ENCODE measurements at regions not wholly inside any gene's neighbourhood (a gene's known extent, or its start where the extent isn't known, plus 50 kb on each side); places are given as distances from the start of the nearest gene placed in this dataset.

- intact Hi-C loops (cut with micrococcal nuclease; ENCODE audit: unreplicated experiment) = no loop called here
- Mint-ChIP-seq H3K4me3 (ENCODE audit: unreplicated experiment) (no peak overlapping the region), H3K27ac (ENCODE audit: unreplicated experiment) (no peak overlapping the region), H3K36me3 (ENCODE audit: insufficient read depth, unreplicated experiment) (no peaks in the 10 kb centered on the region), H3K4me1 (ENCODE audit: low read depth, unreplicated experiment) (peaks cover 6% of the 10 kb centered on the region), H3K9me3 (ENCODE audit: unreplicated experiment) (no peaks in the 10 kb centered on the region), H3K27me3 (ENCODE audit: insufficient read depth, unreplicated experiment) (no peaks in the 10 kb centered on the region)
- TF ChIP-seq CTCF (IDR thresholded peaks at IDR 0.05; ENCODE audit: insufficient read depth in 1 of 2, low read depth in 1 of 2, low read length in 1 of 2, severe bottlenecking in 1 of 2, unreplicated experiment in 1 of 2) = no peak
- 0 out of 2 replicates have a peak, but pooled peaks cover 6% of the 10 kb centered on the region for H3K9me3 ChIP-seq
- BruUV-seq (replicated peaks) = no TSS peak
- H3K27me3 ChIP-seq (replicated peaks; ENCODE audit: control insufficient read depth, insufficient read depth, low read length) = no peaks in the 10 kb centered on the region
- H3K36me3 ChIP-seq (ENCODE audit: control insufficient read depth, insufficient read depth, low read length) = no peaks in the 10 kb centered on the region
- POLR2A ChIA-PET = no interaction called here
- no peaks in the 10 kb centered on the region for H3K4me1 ChIP-seq
- H3K4me3 ChIP-seq (ENCODE audit: low read depth, low read length) = no peak overlapping the region
- CTCF ChIA-PET = no interaction called here
- DNase-seq = no peak
Measured at GRCh38 chr3:126277629-126278378, 79.4 kb downstream of the KLF15 start.

DNA sequence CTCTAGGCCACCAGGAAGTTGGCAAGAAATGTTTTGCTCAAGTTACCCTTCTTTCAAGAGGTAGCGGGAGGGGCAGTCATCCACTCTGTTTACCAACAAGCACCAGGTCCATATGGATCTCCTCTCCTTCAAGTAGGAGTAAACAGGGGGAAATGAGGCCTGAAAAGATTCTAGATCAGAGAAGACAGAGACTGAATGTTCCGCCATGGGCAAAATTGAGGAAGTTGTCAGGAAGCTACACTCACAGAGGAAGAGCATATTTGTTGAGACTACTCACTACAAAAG, 81.6 kb downstream of the KLF15 start:
- no TSS peak for BruUV-seq (replicated peaks)
- H3K4me3 Mint-ChIP-seq (ENCODE audit: unreplicated experiment) = no peak overlapping the region
- DNase-seq = no peak
- intact Hi-C loops (cut with micrococcal nuclease; ENCODE audit: unreplicated experiment) = no loop called here
- no peak overlapping the region for H3K27ac Mint-ChIP-seq (ENCODE audit: unreplicated experiment)
- no peaks in the 10 kb centered on the region for H3K27me3 ChIP-seq (replicated peaks; ENCODE audit: control insufficient read depth, insufficient read depth, low read length)
- no peaks in the 10 kb centered on the region for H3K27me3 Mint-ChIP-seq (ENCODE audit: insufficient read depth, unreplicated experiment)
- H3K4me3 ChIP-seq (ENCODE audit: low read depth, low read length) = no peak overlapping the region
- H3K36me3 ChIP-seq (ENCODE audit: control insufficient read depth, insufficient read depth, low read length) = no peaks in the 10 kb centered on the region
- no peak for TF ChIP-seq CTCF (IDR thresholded peaks at IDR 0.05; ENCODE audit: insufficient read depth in 1 of 2, low read depth in 1 of 2, low read length in 1 of 2, severe bottlenecking in 1 of 2, unreplicated experiment in 1 of 2)
- ChIA-PET CTCF (no interaction called here), POLR2A (no interaction called here)
- no peaks in the 10 kb centered on the region for H3K36me3 Mint-ChIP-seq (ENCODE audit: insufficient read depth, unreplicated experiment)
- no peaks in the 10 kb centered on the region for H3K4me1 ChIP-seq
- H3K4me1 Mint-ChIP-seq (ENCODE audit: low read depth, unreplicated experiment) = peaks cover 6% of the 10 kb centered on the region
- no peaks in the 10 kb centered on the region for H3K9me3 ChIP-seq
- H3K9me3 Mint-ChIP-seq (ENCODE audit: unreplicated experiment) = no peaks in the 10 kb centered on the region

- no peaks in the 10 kb centered on the region for H3K27me3 Mint-ChIP-seq (ENCODE audit: insufficient read depth, unreplicated experiment)
- intact Hi-C loops (cut with micrococcal nuclease; ENCODE audit: unreplicated experiment) = no loop called here
- H3K4me1 Mint-ChIP-seq (ENCODE audit: low read depth, unreplicated experiment) = peaks cover 6% of the 10 kb centered on the region
- no peaks in the 10 kb centered on the region for H3K36me3 Mint-ChIP-seq (ENCODE audit: insufficient read depth, unreplicated experiment)
- H3K4me3 ChIP-seq (ENCODE audit: low read depth, low read length) = no peak overlapping the region
- POLR2A ChIA-PET = no interaction called here
- DNase-seq = no peak
- no peak for TF ChIP-seq CTCF (IDR thresholded peaks at IDR 0.05; ENCODE audit: insufficient read depth in 1 of 2, low read depth in 1 of 2, low read length in 1 of 2, severe bottlenecking in 1 of 2, unreplicated experiment in 1 of 2)
- no peaks in the 10 kb centered on the region for H3K4me1 ChIP-seq
- H3K27ac Mint-ChIP-seq (ENCODE audit: unreplicated experiment) = no peak overlapping the region
- no peak overlapping the region for H3K4me3 Mint-ChIP-seq (ENCODE audit: unreplicated experiment)
- H3K27me3 ChIP-seq (replicated peaks; ENCODE audit: control insufficient read depth, insufficient read depth, low read length) = no peaks in the 10 kb centered on the region
- H3K9me3 ChIP-seq = no peaks in the 10 kb centered on the region
- CTCF ChIA-PET = no interaction called here
- H3K36me3 ChIP-seq (ENCODE audit: control insufficient read depth, insufficient read depth, low read length) = no peaks in the 10 kb centered on the region
- no TSS peak for BruUV-seq (replicated peaks)
- H3K9me3 Mint-ChIP-seq (ENCODE audit: unreplicated experiment) = no peaks in the 10 kb centered on the region
Measured at GRCh38 chr3:126274735-126275619, 82.2 kb downstream of the KLF15 start.
